GM12878 (cell line): ENCODE measurements at regions not wholly inside any gene's neighbourhood (a gene's known extent, or its start where the extent isn't known, plus 50 kb on each side); places are given as distances from the start of the nearest gene placed in this dataset.

ENCODE experiments used
- CBX3 ChIP-seq: fragments of 200-600 bp; sonication (generic); IDR thresholded peaks from 2 replicates; pipeline ENCODE4 v1.6.1; 2016; ENCODE audit warnings: low read depth, borderline replicate concordance
- CHD2 ChIP-seq: IDR thresholded peaks from 2 replicates; pipeline ENCODE4 v1.6.1; 2011; ENCODE audit warnings: low read depth, low read length, improper control_type of control experiment, borderline replicate concordance
- MTA2 ChIP-seq: fragments of 450-650 bp; IDR thresholded peaks from 2 replicates; pipeline ENCODE4 v1.6.1; 2016; ENCODE audit warnings: low read depth, mild to moderate bottlenecking, moderate library complexity
- PAX8 ChIP-seq: fragments of 450-650 bp; IDR thresholded peaks from 2 replicates; pipeline ENCODE4 v1.6.1; 2017; ENCODE audit warnings: mild to moderate bottlenecking, moderate library complexity
- ZNF24 ChIP-seq: fragments of 450-650 bp; IDR thresholded peaks from 2 replicates; pipeline ENCODE4 v1.6.1; 2017; ENCODE audit warnings: antibody characterized with exemption, mild to moderate bottlenecking
- TF ChIP-seq, protein P1 (sequence below): fragments of 450-650 bp; IDR thresholded peaks from 2 replicates; pipeline ENCODE4 v1.6.1; 2014; ENCODE audit warnings: mild to moderate bottlenecking
- TF ChIP-seq, protein P2 (sequence below): fragments of 450-650 bp; IDR thresholded peaks from 2 replicates; pipeline ENCODE4 v1.6.1; 2017; ENCODE audit warnings: mild to moderate bottlenecking, low read depth, inconsistent platforms; ENCODE audit not compliant: poor library complexity, severe bottlenecking
- TF ChIP-seq, protein P3 (sequence below): fragments of 450-650 bp; IDR thresholded peaks from 2 replicates; pipeline ENCODE4 v1.6.1; 2018; ENCODE audit warnings: mild to moderate bottlenecking, low read depth, moderate library complexity; ENCODE audit not compliant: partially characterized antibody

DNA sequence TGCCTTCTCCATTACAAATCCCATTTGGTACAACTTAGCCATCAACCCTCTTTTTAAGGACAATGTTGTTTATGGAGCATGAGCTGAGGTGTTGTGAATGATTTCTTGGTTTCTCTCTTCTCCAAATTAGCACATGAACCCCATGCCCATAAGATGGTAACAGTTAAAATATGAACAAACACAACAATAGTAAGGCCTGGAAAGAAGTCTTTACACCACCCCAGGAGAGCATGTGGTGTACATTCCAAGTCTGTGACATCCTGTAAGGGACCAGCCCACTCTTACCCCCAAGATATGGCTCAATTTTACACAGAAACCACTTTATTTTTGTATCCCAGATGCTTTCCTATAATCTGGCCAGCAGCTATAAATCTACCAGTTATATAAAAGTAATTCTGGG, 226.1 kb downstream of the COX18 start (continued):
- TF ChIP-seq, protein P1, sequence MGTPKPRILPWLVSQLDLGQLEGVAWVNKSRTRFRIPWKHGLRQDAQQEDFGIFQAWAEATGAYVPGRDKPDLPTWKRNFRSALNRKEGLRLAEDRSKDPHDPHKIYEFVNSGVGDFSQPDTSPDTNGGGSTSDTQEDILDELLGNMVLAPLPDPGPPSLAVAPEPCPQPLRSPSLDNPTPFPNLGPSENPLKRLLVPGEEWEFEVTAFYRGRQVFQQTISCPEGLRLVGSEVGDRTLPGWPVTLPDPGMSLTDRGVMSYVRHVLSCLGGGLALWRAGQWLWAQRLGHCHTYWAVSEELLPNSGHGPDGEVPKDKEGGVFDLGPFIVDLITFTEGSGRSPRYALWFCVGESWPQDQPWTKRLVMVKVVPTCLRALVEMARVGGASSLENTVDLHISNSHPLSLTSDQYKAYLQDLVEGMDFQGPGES = no peak
- TF ChIP-seq, protein P2, sequence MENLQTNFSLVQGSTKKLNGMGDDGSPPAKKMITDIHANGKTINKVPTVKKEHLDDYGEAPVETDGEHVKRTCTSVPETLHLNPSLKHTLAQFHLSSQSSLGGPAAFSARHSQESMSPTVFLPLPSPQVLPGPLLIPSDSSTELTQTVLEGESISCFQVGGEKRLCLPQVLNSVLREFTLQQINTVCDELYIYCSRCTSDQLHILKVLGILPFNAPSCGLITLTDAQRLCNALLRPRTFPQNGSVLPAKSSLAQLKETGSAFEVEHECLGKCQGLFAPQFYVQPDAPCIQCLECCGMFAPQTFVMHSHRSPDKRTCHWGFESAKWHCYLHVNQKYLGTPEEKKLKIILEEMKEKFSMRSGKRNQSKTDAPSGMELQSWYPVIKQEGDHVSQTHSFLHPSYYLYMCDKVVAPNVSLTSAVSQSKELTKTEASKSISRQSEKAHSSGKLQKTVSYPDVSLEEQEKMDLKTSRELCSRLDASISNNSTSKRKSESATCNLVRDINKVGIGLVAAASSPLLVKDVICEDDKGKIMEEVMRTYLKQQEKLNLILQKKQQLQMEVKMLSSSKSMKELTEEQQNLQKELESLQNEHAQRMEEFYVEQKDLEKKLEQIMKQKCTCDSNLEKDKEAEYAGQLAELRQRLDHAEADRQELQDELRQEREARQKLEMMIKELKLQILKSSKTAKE = no peak
- TF ChIP-seq PAX8 = no peak
- no peak for TF ChIP-seq CBX3
- TF ChIP-seq CHD2 = no peak
- TF ChIP-seq, protein P3, sequence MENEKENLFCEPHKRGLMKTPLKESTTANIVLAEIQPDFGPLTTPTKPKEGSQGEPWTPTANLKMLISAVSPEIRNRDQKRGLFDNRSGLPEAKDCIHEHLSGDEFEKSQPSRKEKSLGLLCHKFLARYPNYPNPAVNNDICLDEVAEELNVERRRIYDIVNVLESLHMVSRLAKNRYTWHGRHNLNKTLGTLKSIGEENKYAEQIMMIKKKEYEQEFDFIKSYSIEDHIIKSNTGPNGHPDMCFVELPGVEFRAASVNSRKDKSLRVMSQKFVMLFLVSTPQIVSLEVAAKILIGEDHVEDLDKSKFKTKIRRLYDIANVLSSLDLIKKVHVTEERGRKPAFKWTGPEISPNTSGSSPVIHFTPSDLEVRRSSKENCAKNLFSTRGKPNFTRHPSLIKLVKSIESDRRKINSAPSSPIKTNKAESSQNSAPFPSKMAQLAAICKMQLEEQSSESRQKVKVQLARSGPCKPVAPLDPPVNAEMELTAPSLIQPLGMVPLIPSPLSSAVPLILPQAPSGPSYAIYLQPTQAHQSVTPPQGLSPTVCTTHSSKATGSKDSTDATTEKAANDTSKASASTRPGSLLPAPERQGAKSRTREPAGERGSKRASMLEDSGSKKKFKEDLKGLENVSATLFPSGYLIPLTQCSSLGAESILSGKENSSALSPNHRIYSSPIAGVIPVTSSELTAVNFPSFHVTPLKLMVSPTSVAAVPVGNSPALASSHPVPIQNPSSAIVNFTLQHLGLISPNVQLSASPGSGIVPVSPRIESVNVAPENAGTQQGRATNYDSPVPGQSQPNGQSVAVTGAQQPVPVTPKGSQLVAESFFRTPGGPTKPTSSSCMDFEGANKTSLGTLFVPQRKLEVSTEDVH = no peak
- no peak for TF ChIP-seq ZNF24
- no peak for TF ChIP-seq MTA2
- TF ChIP-seq, all 136 proteins: peak for 0
